RKO (cell line): ENCODE measurements at regions not wholly inside any gene's neighbourhood (a gene's known extent, or its start where the extent isn't known, plus 50 kb on each side); places are given as distances from the start of the nearest gene placed in this dataset.
"Not testable (repeated sequence)": the region's sequence is repeated elsewhere in the genome, so short reads cannot be mapped to it uniquely, and the experiment has no call there.

Experiments used
- DNase-seq: peaks from one replicate; pipeline ENCODE4 v3.0.0-alpha.2; 2016; ENCODE audit warnings: low spot score

DNA sequence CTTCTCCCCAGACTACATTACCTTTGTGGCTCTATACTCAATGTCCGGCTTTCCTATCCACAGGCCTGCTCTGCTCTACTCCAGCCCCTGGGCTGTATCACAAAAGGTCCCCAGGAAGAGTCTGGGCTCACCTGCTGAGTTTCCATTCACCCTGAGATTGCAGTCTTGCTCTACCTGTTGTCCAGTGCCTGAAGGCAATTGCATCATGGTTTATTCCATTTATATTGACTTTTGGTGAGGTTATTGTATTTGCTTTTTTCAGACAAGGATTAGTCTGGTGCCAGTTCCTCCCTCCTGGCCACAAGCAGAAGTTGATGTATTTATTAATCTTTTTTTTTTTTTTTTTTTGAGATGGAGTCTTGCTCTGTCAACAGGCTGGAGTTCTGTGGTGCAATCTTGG lies 273.1 kb downstream of the XPNPEP1 start:
- no peak for DNase-seq

DNA sequence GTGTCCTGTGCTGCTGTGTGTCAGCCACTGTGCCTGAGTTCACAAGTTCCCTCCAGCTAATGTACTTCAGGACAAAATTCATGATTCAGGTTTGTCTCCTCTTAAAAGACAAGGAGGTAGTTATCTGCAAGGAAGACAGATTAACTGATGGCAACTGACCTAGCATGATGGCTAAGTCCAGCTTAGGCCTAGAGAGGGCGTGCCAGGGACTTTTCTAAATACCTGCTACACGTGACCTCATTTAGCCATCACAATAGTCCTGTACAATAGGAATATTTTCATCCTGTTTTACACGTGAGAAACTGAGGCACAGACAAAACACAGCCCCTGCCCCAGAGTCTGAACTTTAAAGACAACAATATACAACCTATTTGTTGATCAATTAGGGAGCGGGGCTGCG lies 275.7 kb downstream of the XPNPEP1 start:
- peak; percentile 5 for DNase-seq

DNA sequence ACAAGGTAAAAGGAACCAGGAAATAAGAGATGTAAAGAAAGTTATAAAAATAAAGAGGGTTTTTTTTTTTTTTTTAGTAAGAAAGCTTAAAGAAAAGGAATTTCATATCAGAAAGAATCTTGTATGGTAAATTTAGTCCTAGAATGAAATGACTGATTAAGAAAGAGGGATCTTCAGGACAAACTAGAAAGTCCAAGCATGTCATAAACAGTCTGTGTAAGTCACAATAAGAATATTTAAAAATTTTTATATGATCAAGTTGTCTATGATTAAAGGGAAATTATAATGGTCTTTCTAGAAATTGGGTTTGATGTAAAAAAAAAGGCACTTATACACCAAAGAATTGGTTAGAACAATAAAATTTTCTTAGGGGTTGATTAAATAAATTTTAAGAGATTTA lies 289.5 kb downstream of the XPNPEP1 start:
- DNase-seq = peak; percentile 12

DNA sequence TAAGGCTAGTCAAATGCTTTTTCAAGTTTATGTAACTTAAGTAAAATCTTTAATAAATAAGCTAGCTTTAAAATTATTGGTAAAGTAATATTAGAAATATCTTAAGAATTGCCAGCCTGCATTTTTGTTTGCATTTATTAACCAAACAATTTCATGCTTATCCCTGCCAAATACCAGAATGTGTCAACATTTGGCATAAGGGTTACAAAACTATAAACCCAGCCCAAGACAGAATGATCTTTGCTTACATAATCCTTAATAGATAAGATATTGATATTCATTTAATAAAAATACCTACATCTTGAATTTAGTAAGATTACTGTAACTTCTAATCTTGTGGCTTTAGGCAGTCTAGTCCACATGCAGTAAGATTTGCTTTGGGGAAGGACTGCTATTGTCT lies 290.3 kb downstream of the XPNPEP1 start:
- DNase-seq = not testable (repeated sequence)

DNA sequence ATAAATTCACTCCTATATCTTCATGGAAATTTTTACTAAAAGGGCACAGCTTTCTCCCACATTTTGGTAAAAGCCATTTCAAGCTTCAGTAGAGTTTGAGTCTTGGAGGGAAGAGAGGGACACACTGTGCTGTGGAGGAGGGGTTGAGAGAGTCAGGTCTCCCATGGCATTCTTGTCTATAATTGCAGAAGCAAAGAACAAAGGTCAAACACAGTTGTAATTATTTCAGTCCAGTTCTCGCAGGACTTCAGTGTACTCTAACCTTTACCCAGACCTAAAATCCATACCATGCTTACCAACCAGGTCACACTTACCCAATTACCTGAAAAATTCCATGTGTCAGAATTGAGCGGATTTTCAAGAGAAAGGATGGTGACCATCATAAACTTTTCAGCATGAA lies 298.4 kb downstream of the XPNPEP1 start:
- DNase-seq = no peak

DNA sequence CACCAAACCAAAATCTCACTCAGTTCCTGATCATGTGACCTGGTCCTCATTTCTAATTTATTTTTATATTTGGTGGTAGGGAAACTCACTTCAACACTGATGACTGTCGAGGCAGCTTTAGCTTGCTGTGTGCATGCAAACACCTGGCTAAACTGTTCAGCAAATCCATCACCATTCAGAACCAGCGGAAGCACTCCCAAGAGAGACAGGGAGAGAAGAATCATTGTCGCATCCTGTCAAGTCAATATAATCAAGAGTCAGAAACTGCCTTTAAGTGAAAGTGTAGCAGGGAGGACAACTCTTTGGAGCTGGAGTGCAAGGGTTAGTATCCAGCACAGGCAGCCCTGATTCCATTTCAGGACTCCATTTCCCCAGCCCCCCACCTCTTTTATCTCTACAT lies 300.7 kb downstream of the XPNPEP1 start:
- no peak for DNase-seq

DNA sequence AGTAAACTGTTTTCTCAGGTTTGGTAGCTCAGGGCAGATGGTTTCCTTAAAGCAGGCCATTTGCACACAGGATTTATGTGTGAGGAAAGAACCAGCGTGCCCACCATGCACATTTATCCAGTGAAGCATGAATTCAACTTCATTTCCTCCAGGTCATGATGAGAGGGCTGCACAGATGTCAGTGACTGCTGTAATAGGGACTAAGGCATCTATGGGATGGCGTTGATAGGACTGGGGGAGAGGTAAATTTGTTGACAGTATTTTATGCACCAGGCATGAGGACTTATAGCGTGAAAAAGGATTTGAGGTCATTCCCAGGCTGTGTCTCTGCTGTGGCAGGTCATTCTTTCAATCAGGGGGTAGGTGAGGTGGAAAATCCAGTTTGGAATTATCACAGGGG lies 302.9 kb downstream of the XPNPEP1 start:
- DNase-seq = no peak

DNA sequence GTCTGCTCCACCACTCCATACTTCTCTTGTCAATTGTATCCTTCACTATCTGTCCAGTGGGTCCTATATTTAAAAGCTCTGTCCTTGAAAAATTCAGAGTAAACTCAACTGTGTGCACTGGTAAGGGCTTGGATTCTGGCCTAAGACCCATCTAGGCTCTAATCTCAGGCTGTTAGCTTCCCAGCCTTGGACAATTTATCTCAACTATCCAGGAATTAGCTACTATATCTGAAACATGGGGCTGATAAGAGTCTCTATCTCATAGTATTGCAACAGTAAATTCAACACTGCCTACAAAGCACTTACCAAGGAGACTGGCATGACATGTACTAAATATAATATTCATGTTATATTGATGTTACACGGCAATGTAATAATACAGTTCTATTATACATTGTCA lies 303.4 kb downstream of the XPNPEP1 start:
- DNase-seq = no peak

DNA sequence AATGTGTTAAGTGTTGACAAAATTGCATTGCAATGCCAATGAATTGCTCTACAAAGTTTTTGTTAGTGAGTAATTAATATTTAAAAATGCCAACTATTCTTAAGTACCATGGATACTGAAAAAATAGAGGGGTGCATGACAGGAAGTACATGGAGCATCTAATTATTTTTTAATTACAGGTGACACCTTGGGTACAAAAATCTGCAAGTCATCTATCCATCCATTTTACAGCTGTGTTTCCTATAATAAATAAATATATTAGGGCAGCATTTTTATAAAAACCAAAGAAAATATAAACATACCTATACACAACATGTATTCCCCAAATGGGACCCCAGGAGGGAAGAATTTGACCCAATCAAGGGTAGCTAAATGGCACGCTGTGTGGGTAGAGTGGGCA lies 304.6 kb downstream of the XPNPEP1 start:
- DNase-seq = no peak

DNA sequence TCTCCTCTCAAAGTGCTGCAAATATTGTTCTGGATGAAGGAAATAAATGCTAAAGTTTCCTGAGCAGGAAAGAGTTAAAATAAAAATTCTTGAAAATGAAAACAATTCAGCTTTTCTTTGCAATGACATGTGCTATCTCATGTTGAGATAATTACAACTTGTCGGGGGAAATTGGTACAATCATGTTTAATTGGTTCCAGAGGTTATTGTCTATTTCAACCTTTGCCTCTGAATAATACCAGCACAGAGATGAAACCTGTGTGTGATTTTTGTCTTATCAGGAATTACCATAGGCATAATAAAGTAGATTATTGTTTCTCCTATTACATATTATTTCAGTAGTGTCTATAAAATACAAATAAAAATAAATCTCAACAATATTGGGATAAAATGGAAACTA lies 305.0 kb downstream of the XPNPEP1 start:
- no peak for DNase-seq

DNA sequence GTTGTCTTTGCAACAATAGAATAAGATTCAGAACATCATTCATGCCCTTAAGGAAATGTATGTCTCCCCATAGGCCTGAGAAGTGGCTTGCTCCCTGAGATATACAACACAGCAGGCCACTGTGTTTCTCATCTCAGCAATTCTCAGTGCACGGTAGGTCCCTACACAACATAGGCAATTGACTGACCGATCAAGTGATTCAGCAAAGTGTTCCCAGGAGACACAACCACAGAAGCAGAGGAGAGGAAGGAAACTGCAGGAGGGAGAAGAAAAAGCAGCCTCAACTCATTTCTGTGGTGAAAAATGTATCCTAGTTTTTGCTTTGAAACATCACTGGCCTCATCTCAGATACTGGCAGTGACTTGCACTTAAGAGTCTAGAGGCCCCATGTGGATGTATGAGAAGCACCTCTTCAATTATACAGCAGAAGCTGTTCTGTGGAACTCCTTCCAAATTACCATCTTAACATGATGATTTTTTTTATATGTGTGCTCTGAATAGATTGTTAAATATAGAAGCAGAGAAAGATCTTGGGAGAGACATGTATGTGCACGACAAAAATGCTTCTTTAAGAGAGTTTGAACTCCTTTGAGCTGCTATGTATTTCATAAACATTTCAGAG lies 306.8 kb downstream of the XPNPEP1 start:
- DNase-seq = no peak

DNA sequence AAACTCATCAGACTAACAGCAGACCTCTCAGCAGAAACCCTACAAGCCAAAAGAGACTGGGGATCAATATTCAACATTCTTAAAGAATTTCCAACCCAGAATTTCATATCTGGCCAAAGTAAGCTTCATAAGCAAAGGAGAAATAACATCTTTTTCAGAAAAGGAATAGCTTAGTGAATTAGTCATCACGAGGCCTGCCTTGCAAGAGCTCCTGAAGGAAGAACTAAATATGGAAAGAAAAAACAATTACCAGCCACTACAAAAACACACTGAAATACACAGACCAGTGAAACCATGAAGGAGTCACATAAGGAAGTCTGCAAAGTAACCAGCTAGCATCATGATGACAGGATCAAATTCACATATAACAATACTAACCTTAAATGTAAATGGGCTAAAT lies 328.0 kb downstream of the XPNPEP1 start:
- DNase-seq = not testable (repeated sequence)

DNA sequence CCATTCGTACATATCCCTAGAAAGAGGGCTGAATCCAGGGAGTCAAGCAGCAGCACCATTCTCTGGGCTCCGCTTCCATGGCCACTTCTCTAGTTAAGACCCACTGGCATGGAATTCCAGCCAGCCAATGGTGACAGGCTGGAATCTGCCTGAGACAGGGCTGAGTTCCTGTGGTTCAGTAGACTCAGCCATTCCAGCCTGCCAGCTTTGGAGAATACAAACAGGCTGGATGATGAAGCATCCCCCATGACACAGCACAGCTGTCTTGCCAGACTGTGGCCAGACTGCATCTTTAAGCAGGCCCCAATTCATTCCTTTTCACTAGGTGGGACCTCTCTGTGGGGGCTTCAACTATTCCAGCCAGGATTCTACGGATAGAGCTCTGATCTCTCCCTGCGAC lies 329.6 kb downstream of the XPNPEP1 start:
- no peak for DNase-seq

DNA sequence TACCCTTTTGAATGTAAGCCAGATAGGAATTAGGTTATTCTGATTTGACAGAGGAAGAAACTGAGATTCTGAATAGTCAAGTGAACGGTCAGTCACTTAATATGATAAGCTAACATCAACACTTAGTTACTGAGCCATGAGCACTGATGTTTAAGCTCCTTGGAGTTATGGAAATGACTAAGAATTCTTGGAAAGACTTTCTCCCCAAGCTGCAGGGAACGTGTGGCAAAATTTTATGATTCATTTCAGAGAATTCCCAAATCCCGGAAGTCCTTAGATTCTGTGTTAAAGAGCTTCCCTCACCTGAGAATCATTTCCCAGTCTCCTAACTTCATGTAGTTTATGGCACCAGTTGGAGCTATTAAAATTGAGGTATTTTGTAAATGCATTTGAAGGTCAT lies 330.9 kb downstream of the XPNPEP1 start:
- DNase-seq = no peak

DNA sequence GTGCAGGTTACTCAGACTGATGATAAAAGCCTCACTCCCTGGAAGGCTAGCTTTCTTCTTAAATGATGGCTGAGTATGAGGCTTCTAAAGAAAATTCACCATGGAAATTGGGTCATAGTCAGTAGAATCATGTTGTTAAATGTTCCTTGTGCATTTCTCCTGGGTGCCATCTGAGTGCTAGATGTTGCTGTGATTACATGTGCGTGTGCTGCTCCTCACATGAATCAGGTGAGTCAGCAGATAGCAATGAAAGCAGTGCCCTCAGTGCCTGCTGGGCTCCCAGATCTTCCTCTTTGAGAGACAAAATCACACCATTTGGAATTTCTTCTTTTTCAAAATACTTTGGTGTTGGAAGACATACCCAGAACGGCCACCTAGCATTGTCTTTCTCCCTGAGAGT lies 331.7 kb downstream of the XPNPEP1 start:
- no peak for DNase-seq

DNA sequence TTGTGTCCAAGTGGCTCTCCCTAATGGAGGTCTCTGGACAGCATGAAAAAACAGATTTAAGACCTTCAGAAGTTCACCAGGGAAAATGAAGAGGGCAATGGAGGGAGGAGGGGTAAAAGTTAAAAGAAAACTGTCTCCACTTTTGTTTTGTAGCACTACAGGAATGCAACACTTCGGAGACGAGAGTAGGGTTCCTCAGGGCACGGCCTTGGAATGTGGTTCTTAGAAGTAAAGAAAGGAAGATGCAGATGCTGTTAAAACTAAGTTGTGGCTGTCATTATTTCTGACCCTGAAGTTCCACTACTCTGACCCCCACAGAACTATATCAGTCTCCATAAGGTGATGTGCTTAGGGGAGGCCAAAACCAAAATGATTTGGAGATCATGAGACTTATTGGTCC lies 335.1 kb downstream of the XPNPEP1 start:
- no peak for DNase-seq

DNA sequence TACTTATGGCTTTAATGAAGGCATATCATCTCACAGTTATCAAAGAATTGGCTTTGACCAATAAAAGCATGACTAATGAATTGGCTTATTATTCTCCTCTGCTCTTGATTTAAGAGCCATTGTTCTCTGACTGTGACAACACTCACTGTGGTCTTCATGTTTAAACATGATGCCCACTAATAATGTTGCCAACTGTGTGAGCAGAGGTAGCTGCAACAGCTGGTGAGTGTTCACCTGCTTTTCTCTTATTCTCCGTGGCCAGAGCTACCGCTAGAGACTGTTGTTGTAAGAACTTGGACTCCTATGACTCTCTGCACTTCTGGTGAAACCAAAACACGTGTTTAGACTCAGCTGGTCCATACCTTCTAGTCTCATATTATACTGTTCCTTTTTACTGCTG lies 335.9 kb downstream of the XPNPEP1 start:
- no peak for DNase-seq

DNA sequence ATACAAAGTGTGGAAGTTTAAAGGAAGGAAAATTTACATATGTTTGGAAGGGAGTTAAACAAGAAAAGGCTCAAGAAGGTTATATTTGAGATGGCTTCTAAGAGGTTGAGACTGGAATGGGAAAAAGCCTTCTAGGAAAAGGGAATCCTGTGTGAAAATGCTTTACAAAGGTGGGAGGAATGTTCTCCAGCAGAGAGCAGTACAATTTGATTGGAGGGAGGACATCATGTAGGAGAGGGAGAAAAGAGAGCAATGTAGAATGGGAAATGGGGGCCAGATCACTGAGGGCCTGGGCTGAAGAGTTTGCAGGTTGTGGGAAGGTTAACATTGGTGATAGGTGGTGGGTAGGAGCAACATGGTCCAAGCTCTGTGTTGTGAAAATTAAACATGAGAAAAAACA lies 366.9 kb downstream of the XPNPEP1 start:
- no peak for DNase-seq

DNA sequence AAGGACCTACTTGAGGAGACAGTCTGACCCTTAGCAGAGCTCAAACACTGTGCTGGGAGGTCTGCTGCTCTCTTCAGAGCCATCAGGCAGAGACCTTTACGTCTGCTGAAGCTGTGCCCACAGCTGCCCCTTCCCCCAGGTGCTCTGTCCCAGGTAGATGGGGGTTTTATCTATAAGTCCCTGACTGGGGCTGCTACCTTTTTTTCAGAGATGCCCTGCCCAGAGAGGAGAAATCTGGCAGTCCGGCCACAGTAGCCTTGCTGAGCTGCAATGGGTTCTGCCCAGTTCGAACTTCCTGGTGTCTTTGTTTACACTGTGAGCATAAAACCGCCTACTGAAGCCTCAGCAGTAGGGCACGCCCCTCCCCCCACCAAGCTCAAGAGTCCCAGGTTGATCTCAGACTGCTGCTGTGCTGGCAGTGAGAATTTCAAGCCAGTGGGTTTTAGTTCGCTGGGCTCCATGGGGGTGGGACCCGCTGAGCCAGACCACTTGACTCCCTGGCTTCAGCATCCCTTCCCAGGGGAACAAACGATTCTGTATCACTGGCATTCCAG lies 381.2 kb downstream of the XPNPEP1 start:
- DNase-seq = not testable (repeated sequence)

DNA sequence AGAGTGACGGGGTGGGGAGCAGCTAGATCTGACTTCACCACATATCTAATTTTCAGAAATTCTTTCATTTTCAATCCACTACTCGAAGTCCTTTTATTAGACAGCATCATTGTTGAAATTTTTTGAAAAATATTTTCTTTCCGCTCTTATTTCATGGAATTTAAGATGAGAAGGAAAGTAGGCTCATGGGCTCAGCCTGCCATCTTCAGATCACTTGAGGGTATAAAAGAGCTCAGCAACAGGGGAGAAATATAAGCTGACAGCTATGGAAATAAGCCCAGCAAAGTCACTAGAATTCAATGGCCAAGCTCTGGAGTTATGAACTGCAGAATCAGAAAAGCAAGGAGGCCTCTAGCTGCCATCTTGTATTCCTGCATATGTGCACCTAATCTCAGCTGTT lies 389.1 kb downstream of the XPNPEP1 start:
- no peak for DNase-seq

DNA sequence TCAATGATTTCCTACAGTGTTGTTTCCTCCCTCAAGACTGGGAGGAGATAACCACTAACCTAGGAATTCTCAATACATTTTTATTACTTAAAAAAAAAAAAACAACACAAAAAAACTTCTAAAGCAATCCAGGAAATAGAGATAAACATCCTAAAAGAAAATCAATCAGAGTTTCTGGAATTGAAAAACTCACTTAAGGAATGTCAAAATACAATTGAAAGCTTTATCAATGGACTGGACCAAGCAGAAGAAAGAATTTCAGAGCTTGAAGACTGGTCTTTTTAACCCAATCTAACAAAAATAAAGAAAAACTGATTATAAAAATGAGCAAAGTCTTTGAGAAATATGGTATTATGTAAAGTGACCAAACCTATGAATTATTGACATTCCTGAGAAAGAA lies 394.1 kb downstream of the XPNPEP1 start:
- DNase-seq = no peak

DNA sequence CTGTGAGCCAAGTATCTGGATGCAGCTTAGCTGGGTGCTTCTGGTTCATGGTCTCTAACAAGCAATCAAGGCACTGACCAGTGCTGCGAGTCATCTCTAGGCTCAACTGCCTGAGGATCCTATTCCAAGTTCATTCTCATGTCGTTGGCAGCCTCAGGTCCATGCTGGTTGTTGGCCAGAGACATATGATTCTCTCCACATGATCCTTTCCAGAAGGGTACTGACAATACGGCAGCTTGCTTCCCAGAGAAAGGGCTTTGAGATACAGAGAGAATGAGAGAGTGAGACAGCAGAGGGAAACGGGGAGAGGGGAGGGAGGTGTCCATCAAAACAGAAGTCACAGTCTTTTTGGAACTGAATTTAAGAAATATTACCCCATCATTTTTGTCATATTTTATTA lies 405.6 kb downstream of the XPNPEP1 start:
- no peak for DNase-seq

DNA sequence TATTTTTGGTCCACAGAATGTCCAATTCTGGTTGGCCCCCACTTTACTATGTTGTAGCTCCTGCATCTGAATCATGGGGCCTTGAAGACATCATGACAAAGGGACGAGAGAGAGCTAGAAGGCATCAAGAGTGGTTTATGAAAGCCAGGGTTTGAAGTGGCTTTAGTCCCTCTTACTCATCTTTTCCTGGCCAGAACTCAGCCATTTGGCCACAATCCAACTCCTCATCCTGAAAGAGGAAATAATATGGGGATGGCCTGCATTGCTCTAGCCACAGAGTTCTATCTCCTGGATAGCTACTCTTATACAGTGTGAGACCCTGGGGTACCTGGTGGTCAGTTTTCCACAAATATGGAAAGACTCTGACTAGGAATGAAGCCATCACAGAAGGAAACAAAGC lies 418.9 kb downstream of the XPNPEP1 start:
- DNase-seq = no peak

DNA sequence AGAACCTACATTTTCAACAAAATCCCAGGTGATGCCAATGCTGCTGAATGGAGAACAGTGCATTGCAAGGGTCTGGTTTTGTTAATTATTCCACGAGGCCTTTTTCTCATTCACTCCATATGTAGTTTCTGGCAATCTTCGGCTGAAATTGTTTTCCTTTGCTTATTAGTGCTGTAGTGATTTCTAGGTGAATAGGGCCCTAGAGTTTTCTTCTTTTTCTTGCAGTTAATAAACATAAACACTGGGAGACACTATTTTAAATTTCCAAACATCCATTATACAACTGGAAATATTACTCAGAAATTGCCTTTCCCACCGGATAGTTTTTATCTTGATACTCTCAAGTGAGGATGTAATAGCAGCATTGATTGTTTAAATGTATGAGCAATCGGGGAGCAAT lies 435.6 kb downstream of the XPNPEP1 start:
- no peak for DNase-seq

DNA sequence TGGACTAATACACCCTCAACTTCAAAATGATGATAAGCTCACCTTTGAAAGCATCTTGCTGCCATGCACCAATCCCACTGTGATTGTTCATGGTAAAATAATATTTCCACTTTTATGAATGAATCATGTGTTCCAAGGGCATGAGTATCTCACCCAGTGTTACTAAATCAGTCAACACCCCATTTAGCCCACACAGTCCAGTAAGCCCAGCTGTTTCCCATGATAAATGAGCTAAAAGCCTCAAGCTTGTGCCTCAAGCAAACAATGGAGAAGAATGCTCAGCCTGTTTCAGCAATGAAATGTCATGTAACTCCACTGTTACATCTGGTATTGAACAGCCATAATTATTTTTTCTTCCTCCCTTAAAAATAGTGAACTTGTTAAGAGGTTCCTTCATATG lies 442.5 kb downstream of the XPNPEP1 start:
- DNase-seq = no peak
